Endodermal cell (in vitro differentiated cells): ENCODE measurements at regions not wholly inside any gene's neighbourhood (a gene's known extent, or its start where the extent isn't known, plus 50 kb on each side); places are given as distances from the start of the nearest gene placed in this dataset.

ENCODE experiments used
- DNase-seq: peaks from one replicate; pipeline ENCODE4 v3.0.0-alpha.2; 2017
- H3K27ac ChIP-seq: 2 replicates; pipeline ENCODE4 v1.5.1; 2013; ENCODE audit warnings: mild to moderate bottlenecking, low read depth, low read length, moderate library complexity
- H3K27me3 ChIP-seq: 2 replicates; pipeline ENCODE4 v1.6.1; 2013; ENCODE audit warnings: mild to moderate bottlenecking, low read length, moderate library complexity; ENCODE audit not compliant: insufficient read depth, control insufficient read depth, poor library complexity, severe bottlenecking
- H3K36me3 ChIP-seq: 2 replicates; pipeline ENCODE4 v1.7.0; 2013; ENCODE audit warnings: mild to moderate bottlenecking, low read length, moderate library complexity; ENCODE audit not compliant: control insufficient read depth, insufficient read depth
- H3K4me1 ChIP-seq: one replicate; pipeline ENCODE4 v1.7.0; 2013; ENCODE audit warnings: low read length; ENCODE audit not compliant: control insufficient read depth, insufficient read depth
- H3K4me3 ChIP-seq: 2 replicates; pipeline ENCODE4 v1.5.1; 2013; ENCODE audit warnings: mild to moderate bottlenecking, low read length, moderate library complexity
- H3K9ac ChIP-seq: 2 replicates; pipeline ENCODE4 v1.6.1; 2013; ENCODE audit warnings: mild to moderate bottlenecking, low read length, moderate library complexity; ENCODE audit not compliant: poor library complexity, severe bottlenecking; ENCODE audit errors: extremely low read depth
- H3K9me3 ChIP-seq: 2 replicates; pipeline ENCODE4 v1.6.1; 2013; ENCODE audit warnings: mild to moderate bottlenecking, low read length, moderate library complexity; ENCODE audit not compliant: control insufficient read depth
- H3K27ac Mint-ChIP-seq: 2 replicates; pipeline ENCODE4 v1.8.0; 2020; ENCODE audit warnings: mixed read lengths
- H3K27me3 Mint-ChIP-seq: 2 replicates; pipeline ENCODE4 v1.8.0; 2021; ENCODE audit warnings: mild to moderate bottlenecking, mixed read lengths; ENCODE audit not compliant: insufficient read depth
- H3K36me3 Mint-ChIP-seq: 2 replicates; pipeline ENCODE4 v1.8.0; 2020; ENCODE audit warnings: low read depth, mixed read lengths
- H3K4me1 Mint-ChIP-seq: 2 replicates; pipeline ENCODE4 v1.8.0; 2020; ENCODE audit warnings: mixed read lengths
- H3K4me3 Mint-ChIP-seq: 2 replicates; pipeline ENCODE4 v1.8.0; 2020; ENCODE audit warnings: mild to moderate bottlenecking, moderate library complexity, mixed read lengths
- H3K9me3 Mint-ChIP-seq: 2 replicates; pipeline ENCODE4 v1.8.0; 2020; ENCODE audit warnings: mild to moderate bottlenecking, mixed read lengths
- WGBS, 2 experiments: methylation state at CpG; one replicate each; pipeline versions ENCODE4 v1.1.5 to v1.1.7; 2013; ENCODE audit warnings: missing lambda C conversion rate in 2 of 2, mixed read lengths in 1 of 2; ENCODE audit not compliant: insufficient coverage in 1 of 2, insufficient read length in 1 of 2; 5-methylcytosine and 5-hydroxymethylcytosine counted together
- TF ChIP-seq, protein P1 (sequence below): fragments of 200-600 bp; sonication (generic); conservative IDR thresholded peaks from 2 replicates; pipeline ENCODE4 v1.5.0; 2021; ENCODE audit warnings: antibody characterized with exemption, mild to moderate bottlenecking

DNA sequence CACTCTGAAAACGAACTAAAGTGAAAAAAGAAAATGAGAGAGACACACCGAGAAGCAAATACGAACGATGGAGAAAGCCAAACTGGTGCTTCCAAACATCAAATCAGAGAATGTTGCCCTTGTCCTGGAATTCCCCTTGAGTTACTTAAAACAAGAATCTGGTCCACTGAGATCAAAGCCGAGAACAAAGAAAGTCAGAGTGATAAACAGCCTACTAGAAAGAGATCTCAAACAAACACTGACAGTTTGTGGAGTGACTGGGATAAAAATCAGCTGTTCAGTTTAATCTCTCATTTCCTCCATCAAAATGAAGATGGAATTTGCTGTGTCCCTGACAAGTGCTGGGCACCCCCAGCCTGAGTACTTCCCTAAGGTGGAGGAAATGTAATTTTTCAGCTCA, 582.6 kb downstream of the NR2F1-AS1 start:
- 88% methylated on average over 4 to 5 of the region's 5 CpGs for WGBS, 2 experiments
- Mint-ChIP-seq H3K4me3 (no peak overlapping the region), H3K36me3 (no peaks in the 10 kb centered on the region), H3K9me3 (peaks cover 15% of the 10 kb centered on the region), H3K27ac (no peak overlapping the region), H3K27me3 (no peaks in the 10 kb centered on the region), H3K4me1 (peaks cover 6% of the 10 kb centered on the region)
- Histone ChIP-seq H3K27me3 (no peaks in the 10 kb centered on the region), H3K36me3 (no peaks in the 10 kb centered on the region), H3K4me3 (no peak overlapping the region), H3K9me3 (peaks cover 17% of the 10 kb centered on the region), H3K4me1 (no peaks in the 10 kb centered on the region), H3K27ac (no peak overlapping the region), H3K9ac (no peak overlapping the region)
- TF ChIP-seq, protein P1, sequence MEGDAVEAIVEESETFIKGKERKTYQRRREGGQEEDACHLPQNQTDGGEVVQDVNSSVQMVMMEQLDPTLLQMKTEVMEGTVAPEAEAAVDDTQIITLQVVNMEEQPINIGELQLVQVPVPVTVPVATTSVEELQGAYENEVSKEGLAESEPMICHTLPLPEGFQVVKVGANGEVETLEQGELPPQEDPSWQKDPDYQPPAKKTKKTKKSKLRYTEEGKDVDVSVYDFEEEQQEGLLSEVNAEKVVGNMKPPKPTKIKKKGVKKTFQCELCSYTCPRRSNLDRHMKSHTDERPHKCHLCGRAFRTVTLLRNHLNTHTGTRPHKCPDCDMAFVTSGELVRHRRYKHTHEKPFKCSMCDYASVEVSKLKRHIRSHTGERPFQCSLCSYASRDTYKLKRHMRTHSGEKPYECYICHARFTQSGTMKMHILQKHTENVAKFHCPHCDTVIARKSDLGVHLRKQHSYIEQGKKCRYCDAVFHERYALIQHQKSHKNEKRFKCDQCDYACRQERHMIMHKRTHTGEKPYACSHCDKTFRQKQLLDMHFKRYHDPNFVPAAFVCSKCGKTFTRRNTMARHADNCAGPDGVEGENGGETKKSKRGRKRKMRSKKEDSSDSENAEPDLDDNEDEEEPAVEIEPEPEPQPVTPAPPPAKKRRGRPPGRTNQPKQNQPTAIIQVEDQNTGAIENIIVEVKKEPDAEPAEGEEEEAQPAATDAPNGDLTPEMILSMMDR, result no peak
- no peak for DNase-seq

DNA sequence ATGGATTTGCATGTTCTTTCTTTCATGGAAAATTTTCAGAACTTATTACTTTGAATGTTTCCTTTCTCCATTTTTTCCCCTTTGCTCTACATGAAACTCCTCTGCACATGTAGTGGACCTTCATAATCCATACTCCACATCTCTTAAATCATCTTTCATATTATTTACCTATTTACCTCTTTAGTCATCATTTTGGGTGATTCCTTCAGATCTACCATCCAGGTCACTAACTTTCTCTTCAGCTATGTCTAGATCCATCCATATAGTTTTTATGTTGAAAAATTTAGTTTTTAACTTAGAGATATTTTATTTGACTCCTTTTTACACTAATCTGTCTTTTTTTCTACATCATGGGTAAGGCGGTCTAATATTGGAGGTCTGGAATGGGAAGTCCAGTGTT, 586.6 kb downstream of the NR2F1-AS1 start:
- Histone ChIP-seq H3K4me1 (no peaks in the 10 kb centered on the region), H3K9me3 (peaks cover 19% of the 10 kb centered on the region), H3K27ac (no peak overlapping the region), H3K4me3 (no peak overlapping the region), H3K27me3 (no peaks in the 10 kb centered on the region), H3K9ac (no peak overlapping the region), H3K36me3 (no peaks in the 10 kb centered on the region)
- TF ChIP-seq, protein P1, result no peak
- H3K27me3 Mint-ChIP-seq, result no peaks in the 10 kb centered on the region
- DNase-seq, result no peak
- no peak overlapping the region for H3K27ac Mint-ChIP-seq
- no peaks in the 10 kb centered on the region for H3K36me3 Mint-ChIP-seq
- H3K4me3 Mint-ChIP-seq, result no peak overlapping the region
- peaks cover 16% of the 10 kb centered on the region for H3K9me3 Mint-ChIP-seq
- 88% methylated on average over 1 of the region's 1 CpG; no CpG with 5 or more reads in 1 of the 2 experiments for WGBS, 2 experiments
- H3K4me1 Mint-ChIP-seq, result peaks cover 6% of the 10 kb centered on the region

DNA sequence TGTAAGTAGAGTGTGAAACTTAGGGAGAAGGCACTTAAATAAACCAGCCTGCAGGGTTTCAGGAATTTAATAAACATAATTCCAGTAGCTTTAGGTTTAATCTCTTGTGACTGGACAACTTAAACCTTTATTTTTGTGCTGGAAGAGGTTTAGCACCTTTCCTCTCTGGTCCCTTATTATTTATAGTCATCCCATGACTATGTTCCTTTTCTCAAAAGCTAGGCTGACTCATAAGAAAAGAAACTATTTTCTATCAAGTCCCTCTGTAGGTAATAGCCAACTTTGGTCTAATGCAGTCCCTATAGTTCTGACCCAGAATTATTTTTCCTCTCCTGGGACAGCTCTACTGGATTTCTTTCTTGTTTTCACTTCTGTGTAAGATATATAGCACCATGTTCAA, 588.9 kb downstream of the NR2F1-AS1 start:
- no peaks in the 10 kb centered on the region for H3K4me1 Mint-ChIP-seq
- Histone ChIP-seq H3K4me1 (no peaks in the 10 kb centered on the region), H3K27ac (peak overlapping the region; percentile 93), H3K9me3 (peaks cover 19% of the 10 kb centered on the region), H3K4me3 (no peak overlapping the region), H3K36me3 (no peaks in the 10 kb centered on the region), H3K27me3 (no peaks in the 10 kb centered on the region), H3K9ac (no peak overlapping the region)
- H3K4me3 Mint-ChIP-seq, result no peak overlapping the region
- H3K36me3 Mint-ChIP-seq, result no peaks in the 10 kb centered on the region
- H3K27ac Mint-ChIP-seq, result no peak overlapping the region
- TF ChIP-seq, protein P1, result no peak
- no peaks in the 10 kb centered on the region for H3K27me3 Mint-ChIP-seq
- peaks cover 16% of the 10 kb centered on the region for H3K9me3 Mint-ChIP-seq
- no peak for DNase-seq
